Left ventricle myocardium inferior (tissue), 1 donor: ENCODE measurements at regions not wholly inside any gene's neighbourhood (a gene's known extent, or its start where the extent isn't known, plus 50 kb on each side); places are given as distances from the start of the nearest gene placed in this dataset.

Experiments
- DNase-seq: peaks from one replicate; pipeline ENCODE4 v3.0.0-alpha.2; 2020
- H3K27ac ChIP-seq: fragments of 200-600 bp; replicated peaks from 2 replicates; pipeline ENCODE4 v1.8.0; 2021
- H3K27me3 ChIP-seq: fragments of 200-600 bp; 2 replicates; pipeline ENCODE4 v1.8.0; 2021; ENCODE audit warnings: low read depth
- H3K36me3 ChIP-seq: fragments of 200-600 bp; 2 replicates; pipeline ENCODE4 v1.8.0; 2021
- H3K4me1 ChIP-seq: fragments of 200-600 bp; 2 replicates; pipeline ENCODE4 v1.8.0; 2021
- H3K4me3 ChIP-seq: fragments of 200-600 bp; 2 replicates; pipeline ENCODE4 v1.8.0; 2021; ENCODE audit warnings: mild to moderate bottlenecking, moderate library complexity
- H3K9me3 ChIP-seq: fragments of 200-600 bp; replicated peaks from 2 replicates; pipeline ENCODE4 v1.8.0; 2021
- CTCF ChIP-seq: fragments of 200-600 bp; IDR thresholded peaks from 2 replicates; pipeline ENCODE4 v1.8.0; 2021; ENCODE audit warnings: antibody characterized with exemption, mild to moderate bottlenecking, borderline replicate concordance
- intact Hi-C: fragments of 100-400 bp; cut with micrococcal nuclease; formaldehyde crosslinking; loops from one replicate; pipeline ENCODE4 v1.11.0; 2022
- donor health status: DM: no; HTN: yes; CAD: no; lungs with severe emphysema.

- intact Hi-C loops = no loop called here
- Histone ChIP-seq H3K27ac (no peak overlapping the region), H3K9me3 (peaks cover 7% of the 10 kb centered on the region), H3K27me3 (peaks cover 100% of the 10 kb centered on the region), H3K4me3 (no peak overlapping the region), H3K4me1 (no peaks in the 10 kb centered on the region), H3K36me3 (no peaks in the 10 kb centered on the region)
- no peak for DNase-seq
- TF ChIP-seq CTCF = no peak
Measured at GRCh38 chr6:33963136-33963750, 159.4 kb upstream of the MLN start.

- Histone ChIP-seq H3K4me1 (no peaks in the 10 kb centered on the region), H3K27me3 (peaks cover 100% of the 10 kb centered on the region), H3K36me3 (no peaks in the 10 kb centered on the region), H3K27ac (no peak overlapping the region), H3K4me3 (no peak overlapping the region), H3K9me3 (peaks cover 7% of the 10 kb centered on the region)
- no peak for TF ChIP-seq CTCF
- intact Hi-C loops = no loop called here
- DNase-seq = no peak
Measured at GRCh38 chr6:33962246-33963027, 158.6 kb upstream of the MLN start.

GRCh38 chr6:33961691-33962090, 157.9 kb upstream of the MLN start:
- Histone ChIP-seq H3K27ac (no peak overlapping the region), H3K27me3 (peaks cover 100% of the 10 kb centered on the region), H3K9me3 (peaks cover 7% of the 10 kb centered on the region), H3K4me3 (no peak overlapping the region), H3K36me3 (no peaks in the 10 kb centered on the region), H3K4me1 (no peaks in the 10 kb centered on the region)
- intact Hi-C loops = no loop called here
- no peak for TF ChIP-seq CTCF
- no peak for DNase-seq

- no peak overlapping the region for H3K4me3 ChIP-seq
- DNase-seq = no peak
- intact Hi-C loops = no loop called here
Measured at GRCh38 chr6:33960345-33961313, 156.8 kb upstream of the MLN start.

More at GRCh38 chr6:33960345-33961313, 156.8 kb upstream of the MLN start:
- Histone ChIP-seq H3K27me3 (peaks cover 100% of the 10 kb centered on the region), H3K36me3 (no peaks in the 10 kb centered on the region), H3K27ac (no peak overlapping the region), H3K9me3 (peaks cover 7% of the 10 kb centered on the region), H3K4me1 (no peaks in the 10 kb centered on the region)
- TF ChIP-seq CTCF = no peak
